H1 (cell line): ENCODE measurements at regions not wholly inside any gene's neighbourhood (a gene's known extent, or its start where the extent isn't known, plus 50 kb on each side); places are given as distances from the start of the nearest gene placed in this dataset.

ENCODE experiments used
- CTCF ChIA-PET: fragments of 300-600 bp; sonication (Branson Sonifier 250); formaldehyde crosslinking; loops from one replicate; lab custom pipeline; 2021; ENCODE audit not compliant: partially characterized antibody; lab: Charles Lee
- POLR2A ChIA-PET: fragments of 300-600 bp; sonication (Branson Sonifier 250); formaldehyde crosslinking; loops from one replicate; lab custom pipeline; 2021; ENCODE audit warnings: inconsistent platforms; ENCODE audit not compliant: partially characterized antibody; lab: Charles Lee
- DNase-seq, 2 experiments: peaks; one replicate each; pipeline versions ENCODE4 v3.0.0 to v3.0.0-alpha.2; 2010 to 2022; ENCODE audit warnings: low spot score in 2 of 2, low read depth in 1 of 2, mixed read lengths in 1 of 2
- FAIRE-seq: peaks from 2 replicates; lab custom pipeline; 2011; peaks lifted over from hg19 to GRCh38; lab: Jason Lieb, UNC
- H2AFZ ChIP-seq: 2 replicates; pipeline ENCODE4 v1.8.1; 2012; ENCODE audit warnings: low read length, inconsistent platforms
- H2AK5ac ChIP-seq: 2 replicates; pipeline ENCODE4 v1.6.1; 2013; ENCODE audit warnings: low read depth, low read length
- H2BK120ac ChIP-seq: replicated peaks from 2 replicates; pipeline ENCODE3; 2013; ENCODE audit warnings: low read depth, low read length, inconsistent platforms
- H2BK12ac ChIP-seq: 2 replicates; pipeline ENCODE4 v1.6.1; 2013; ENCODE audit warnings: low read depth, low read length
- H2BK15ac ChIP-seq: 2 replicates; pipeline ENCODE4 v1.6.1; 2013; ENCODE audit warnings: low read length
- H2BK20ac ChIP-seq: 2 replicates; pipeline ENCODE4 v1.6.1; 2013; ENCODE audit warnings: low read length
- H2BK5ac ChIP-seq: 2 replicates; pipeline ENCODE4 v1.6.1; 2013; ENCODE audit warnings: low read depth, low read length
- H3K14ac ChIP-seq: 2 replicates; pipeline ENCODE4 v1.6.1; 2013; ENCODE audit warnings: inconsistent platforms; ENCODE audit not compliant: insufficient read length
- H3K18ac ChIP-seq: 2 replicates; pipeline ENCODE4 v1.6.1; 2013; ENCODE audit warnings: low read length; ENCODE audit errors: extremely low read depth
- H3K23ac ChIP-seq: 2 replicates; pipeline ENCODE4 v1.6.1; 2013; ENCODE audit warnings: inconsistent platforms; ENCODE audit not compliant: insufficient read length
- H3K23me2 ChIP-seq: 2 replicates; pipeline ENCODE4 v1.6.1; 2013; ENCODE audit warnings: low read depth, low read length
- H3K27ac ChIP-seq: 2 replicates; pipeline ENCODE4 v1.6.1; 2011; ENCODE audit warnings: low read depth, low read length, inconsistent platforms
- H3K27me3 ChIP-seq, 4 experiments: replicated peaks in 1 of 4; 1 replicate in 1 of 4; 2 replicates in 3 of 4; pipeline versions ENCODE4 v1.6.1 to v1.8.1; 2011 to 2013; ENCODE audit warnings: low read length in 3 of 4, mild to moderate bottlenecking in 3 of 4, inconsistent platforms in 2 of 4, mixed read lengths in 2 of 4, moderate library complexity in 1 of 4; ENCODE audit not compliant: control insufficient read depth in 3 of 4, insufficient read depth in 3 of 4; ENCODE audit errors: extremely low read depth in 1 of 4
- H3K36me3 ChIP-seq, 4 experiments: 2 replicates each; pipeline versions ENCODE4 v1.6.1 to v1.8.1; 2011 to 2013; ENCODE audit warnings: mild to moderate bottlenecking in 4 of 4, low read length in 3 of 4, moderate library complexity in 2 of 4, control low read depth in 1 of 4, inconsistent platforms in 1 of 4; ENCODE audit not compliant: insufficient read depth in 4 of 4, control insufficient read depth in 2 of 4
- H3K4ac ChIP-seq: replicated peaks from 2 replicates; pipeline ENCODE3; 2013; ENCODE audit warnings: low read length, low read depth, mixed read lengths, inconsistent platforms; ENCODE audit not compliant: insufficient read length
- H3K4me1 ChIP-seq, 4 experiments: replicated peaks in 1 of 4; 1 replicate in 1 of 4; 2 replicates in 3 of 4; pipeline versions ENCODE4 v1.6.1 to v1.8.1; 2011 to 2013; ENCODE audit warnings: low read length in 3 of 4, inconsistent platforms in 2 of 4, mixed read lengths in 1 of 4; ENCODE audit not compliant: insufficient read depth in 4 of 4, control insufficient read depth in 3 of 4
- H3K4me2 ChIP-seq, 2 experiments: 2 replicates each; pipeline versions ENCODE4 v1.6.1 to v1.8.1; 2011 to 2013; ENCODE audit warnings: low read depth in 2 of 2, low read length in 2 of 2, control low read depth in 1 of 2, inconsistent platforms in 1 of 2, mild to moderate bottlenecking in 1 of 2; ENCODE audit not compliant: insufficient read depth in 1 of 2
- H3K4me3 ChIP-seq, 4 experiments: fragments of 200-600, 300-600 bp in 1 of 4; sonication (generic), shearing (Covaris generic), sonication (Bioruptor Twin) in 1 of 4; 2 replicates each; pipeline versions ENCODE4 v1.5.1 to v1.8.1; 2011 to 2016; ENCODE audit warnings: low read length in 4 of 4, low read depth in 3 of 4, control low read depth in 2 of 4, inconsistent platforms in 2 of 4, mild to moderate bottlenecking in 2 of 4, mixed read lengths in 1 of 4, moderate library complexity in 1 of 4; ENCODE audit not compliant: insufficient read depth in 2 of 4; ENCODE audit errors: extremely low read depth in 1 of 4
- H3K56ac ChIP-seq: replicated peaks from 2 replicates; pipeline ENCODE3; 2013; ENCODE audit warnings: low read depth, mild to moderate bottlenecking, mixed read lengths, low read length, inconsistent platforms; ENCODE audit not compliant: insufficient read length
- H3K79me1 ChIP-seq: 2 replicates; pipeline ENCODE4 v1.6.1; 2013; ENCODE audit warnings: low read depth, low read length, control low read depth
- H3K79me2 ChIP-seq, 2 experiments: 2 replicates each; pipeline versions ENCODE4 v1.6.1 to v1.8.1; 2012 to 2013; ENCODE audit warnings: low read length in 2 of 2, mild to moderate bottlenecking in 2 of 2, inconsistent platforms in 1 of 2; ENCODE audit not compliant: insufficient read depth in 2 of 2, control insufficient read depth in 1 of 2
- H3K9ac ChIP-seq, 4 experiments: replicated peaks in 1 of 4; 1 replicate in 1 of 4; 2 replicates in 3 of 4; pipeline versions ENCODE4 v1.6.1 to v1.8.1; 2011 to 2013; ENCODE audit warnings: low read depth in 3 of 4, low read length in 3 of 4, control low read depth in 2 of 4, mild to moderate bottlenecking in 2 of 4, moderate library complexity in 2 of 4, inconsistent platforms in 1 of 4; ENCODE audit errors: extremely low read depth in 1 of 4
- H3K9me3 ChIP-seq, 2 experiments: 2 replicates each; pipeline versions ENCODE4 v1.6.1 to v1.8.1; 2012 to 2013; ENCODE audit warnings: mild to moderate bottlenecking in 2 of 2, moderate library complexity in 2 of 2, control low read depth in 1 of 2, inconsistent platforms in 1 of 2, low read depth in 1 of 2, low read length in 1 of 2, mixed read lengths in 1 of 2; ENCODE audit not compliant: insufficient read depth in 2 of 2
- H4K20me1 ChIP-seq, 2 experiments: replicated peaks in 1 of 2; 2 replicates each; pipeline versions ENCODE3 to v1.8.1; 2011 to 2013; ENCODE audit warnings: inconsistent platforms in 2 of 2, low read length in 2 of 2, mild to moderate bottlenecking in 1 of 2; ENCODE audit not compliant: insufficient read depth in 2 of 2, control insufficient read depth in 1 of 2
- H4K5ac ChIP-seq: 2 replicates; pipeline ENCODE4 v1.6.1; 2013; ENCODE audit warnings: low read length, low read depth, mixed read lengths, inconsistent platforms; ENCODE audit not compliant: insufficient read length
- H4K8ac ChIP-seq: 2 replicates; pipeline ENCODE4 v1.8.0; 2013; ENCODE audit warnings: mild to moderate bottlenecking, moderate library complexity, low read length, inconsistent platforms; ENCODE audit not compliant: insufficient read depth; ENCODE audit errors: extremely low read depth
- H4K91ac ChIP-seq: replicated peaks from 2 replicates; pipeline ENCODE3; 2013; ENCODE audit warnings: low read length, mixed read lengths, inconsistent platforms; ENCODE audit not compliant: insufficient read length
- CEBPB ChIP-seq: IDR thresholded peaks from 2 replicates; pipeline ENCODE4 v1.6.1; 2012; ENCODE audit warnings: low read depth, low read length
- RNF2 ChIP-seq: fragments of 200-900, 300-1000 bp; sonication (generic); IDR thresholded peaks from 2 replicates; pipeline ENCODE4 v1.7.1; 2016; ENCODE audit warnings: borderline replicate concordance, low read depth, mild to moderate bottlenecking, antibody characterized with exemption, low read length; ENCODE audit not compliant: poor library complexity, severe bottlenecking; ENCODE audit errors: missing control alignments
- WGBS, 2 experiments: shearing (Covaris generic) in 1 of 2; methylation state at CpG; one replicate each; pipeline versions ENCODE4 v1.1.6 to v1.1.7; 2013 to 2015; ENCODE audit warnings: low lambda C conversion rate in 2 of 2, mixed read lengths in 2 of 2, inconsistent platforms in 1 of 2, low coverage in 1 of 2, missing lambda C conversion rate in 1 of 2; ENCODE audit not compliant: insufficient replicate concordance in 2 of 2, insufficient coverage in 1 of 2, insufficient read length in 1 of 2; ENCODE audit errors: extremely low coverage in 1 of 2, missing lambda C conversion rate in 1 of 2; 5-methylcytosine and 5-hydroxymethylcytosine counted together

DNA sequence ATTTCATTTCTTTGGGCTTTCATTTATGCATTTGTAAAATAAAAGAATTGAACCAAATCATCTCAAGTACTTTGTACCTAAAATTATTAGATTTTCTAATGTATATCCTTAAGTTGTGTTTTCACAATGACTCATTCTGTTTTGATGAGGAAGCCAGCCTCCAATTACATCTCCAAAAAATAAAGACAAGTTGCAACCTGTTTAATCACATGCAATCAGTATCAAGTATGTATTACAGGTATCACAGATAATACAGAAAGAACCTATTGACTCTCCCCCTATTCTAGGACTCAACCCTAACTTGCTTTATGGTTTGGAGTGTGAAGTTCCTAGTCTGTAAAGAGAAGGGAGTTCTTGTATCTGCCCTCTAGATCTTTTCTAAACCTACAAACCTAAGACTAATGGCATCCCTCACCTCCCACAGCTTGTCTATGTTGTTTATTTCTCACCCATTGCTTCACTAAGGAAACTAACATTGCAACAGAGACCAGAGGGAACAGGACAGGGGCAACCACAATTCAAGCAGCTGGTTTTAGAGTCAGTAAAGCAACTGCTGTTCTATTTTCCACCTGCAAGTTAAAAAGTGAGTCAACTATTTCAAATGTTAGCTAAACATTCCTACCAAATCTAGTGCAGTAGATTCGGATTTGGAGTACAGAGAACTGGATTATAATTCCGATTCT, 141.1 kb upstream of the ETAA1 start:
- Histone ChIP-seq H3K9me3 (no peaks in the 10 kb centered on the region), H2BK20ac (no peak overlapping the region), H3K4ac (no peak overlapping the region), H3K4me2 (no peak overlapping the region), H2AFZ (no peak overlapping the region), H3K23ac (no peak overlapping the region), H3K4me1 (peaks cover 0 to 2% (median 0%) of the 10 kb centered on the region in 4 experiments; a peak in 1 of 7 replicates), H4K8ac (no peak overlapping the region), H3K14ac (no peak overlapping the region), H3K9ac (no peak overlapping the region), H3K27me3 (no peaks in the 10 kb centered on the region), H4K5ac (no peak overlapping the region), H3K79me1 (no peaks in the 10 kb centered on the region), H4K20me1 (no peaks in the 10 kb centered on the region), H3K27ac (no peak overlapping the region), H2BK5ac (no peak overlapping the region), H2AK5ac (no peak overlapping the region), H4K91ac (no peak overlapping the region), H3K23me2 (no peaks in the 10 kb centered on the region), H3K4me3 (no peak overlapping the region), H3K56ac (no peak overlapping the region), H2BK12ac (no peak overlapping the region), H3K36me3 (no peaks in the 10 kb centered on the region), H2BK15ac (no peak overlapping the region), H3K18ac (no peak overlapping the region), H3K79me2 (no peaks in the 10 kb centered on the region), H2BK120ac (no peak overlapping the region)
- WGBS, 2 experiments: 81% methylated on average over 2 of the region's 2 CpGs; no CpG with 5 or more reads in 1 of the 2 experiments
- ChIA-PET CTCF (no interaction called here), POLR2A (interaction anchor here (1.3 kb wide), 1 partner anchor 60 kb away, joined by 3 read pairs; no protein-coding TSS in a partner anchor)
- DNase-seq (no peak), FAIRE-seq (no peak)
- TF ChIP-seq RNF2 (no peak), CEBPB (no peak)
